DMS 273 treated with DMSO at 0.1 percent for 48 hours (cell line): ENCODE measurements at regions not wholly inside any gene's neighbourhood (a gene's known extent, or its start where the extent isn't known, plus 50 kb on each side); places are given as distances from the start of the nearest gene placed in this dataset.

Experiments
- DNase-seq: peaks from one replicate; lab custom pipeline; 2025; lab: John Stamatoyannopoulos, UW

- DNase-seq = no peak
Measured at GRCh38 chr14:84655014-84655413, 874.9 kb upstream of the FLRT2 start.

- no peak for DNase-seq
Measured at GRCh38 chr14:84657911-84658310, 872.0 kb upstream of the FLRT2 start.

GRCh38 chr14:84670796-84671195 is 859.1 kb upstream of the FLRT2 start:
- no peak for DNase-seq

- no peak for DNase-seq
Measured at GRCh38 chr14:84671776-84672175, 858.2 kb upstream of the FLRT2 start.

GRCh38 chr14:84674636-84675035 is 855.3 kb upstream of the FLRT2 start:
- DNase-seq = no peak

GRCh38 chr14:84686550-84686949 is 843.4 kb upstream of the FLRT2 start:
- DNase-seq = no peak

- DNase-seq = no peak
Measured at GRCh38 chr14:84688297-84689025, 841.5 kb upstream of the FLRT2 start.

GRCh38 chr14:84694161-84694560 is 835.8 kb upstream of the FLRT2 start:
- DNase-seq = no peak

- DNase-seq = no peak
Measured at GRCh38 chr14:84704601-84705000, 825.3 kb upstream of the FLRT2 start.

- DNase-seq = no peak
Measured at GRCh38 chr14:84707830-84708229, 822.1 kb upstream of the FLRT2 start.

- DNase-seq = no peak
Measured at GRCh38 chr14:84708865-84709264, 821.1 kb upstream of the FLRT2 start.

GRCh38 chr14:84726471-84726870 is 803.5 kb upstream of the FLRT2 start:
- DNase-seq = no peak

GRCh38 chr14:84749191-84749955 is 780.6 kb upstream of the FLRT2 start:
- DNase-seq = no peak

GRCh38 chr14:84750284-84750683 is 779.7 kb upstream of the FLRT2 start:
- no peak for DNase-seq

GRCh38 chr14:84750763-84751554 is 779.0 kb upstream of the FLRT2 start:
- DNase-seq = no peak

- DNase-seq = no peak
Measured at GRCh38 chr14:84751745-84752144, 778.2 kb upstream of the FLRT2 start.

- DNase-seq = no peak
Measured at GRCh38 chr14:84760489-84761126, 769.3 kb upstream of the FLRT2 start.

- no peak for DNase-seq
Measured at GRCh38 chr14:84767434-84767833, 762.5 kb upstream of the FLRT2 start.

GRCh38 chr14:84770030-84770429 is 759.9 kb upstream of the FLRT2 start:
- DNase-seq = no peak

GRCh38 chr14:84777356-84777755 is 752.6 kb upstream of the FLRT2 start:
- no peak for DNase-seq

- no peak for DNase-seq
Measured at GRCh38 chr14:84782902-84783301, 747.0 kb upstream of the FLRT2 start.

- no peak for DNase-seq
Measured at GRCh38 chr14:84783511-84783910, 746.4 kb upstream of the FLRT2 start.
